Neural progenitor cell (in vitro differentiated cells): ENCODE measurements at regions not wholly inside any gene's neighbourhood (a gene's known extent, or its start where the extent isn't known, plus 50 kb on each side); places are given as distances from the start of the nearest gene placed in this dataset.
A peak's percentile ranks its signal among the peaks of the same experiment; 100 is the strongest.

Experiments
- DNase-seq: peaks from one replicate; pipeline ENCODE4 v3.0.0-alpha.2; 2016; ENCODE audit warnings: low spot score
- H2AFZ ChIP-seq: fragments of 200-600 bp; sonication (generic); replicated peaks from 2 replicates; pipeline ENCODE4 v1.6.1; 2016; ENCODE audit warnings: antibody characterized with exemption
- H3F3A ChIP-seq: fragments of 200-600 bp; sonication (generic); 2 replicates; pipeline ENCODE4 v1.6.1; 2016; ENCODE audit warnings: antibody characterized with exemption, low read depth
- H3K27ac ChIP-seq: fragments of 200-600 bp; sonication (generic); 2 replicates; pipeline ENCODE4 v1.5.1; 2016; ENCODE audit warnings: mild to moderate bottlenecking
- H3K27me3 ChIP-seq: fragments of 200-600 bp; sonication (generic); 2 replicates; pipeline ENCODE4 v1.6.1; 2016; ENCODE audit warnings: mild to moderate bottlenecking, moderate library complexity
- H3K36me3 ChIP-seq: fragments of 200-600 bp; sonication (generic); 2 replicates; pipeline ENCODE4 v1.5.1; 2016
- H3K4me1 ChIP-seq: fragments of 200-600 bp; sonication (generic); 2 replicates; pipeline ENCODE4 v1.6.1; 2016; ENCODE audit warnings: mixed run types
- H3K4me2 ChIP-seq: fragments of 200-600 bp; sonication (generic); 2 replicates; pipeline ENCODE4 v1.6.1; 2016
- H3K4me3 ChIP-seq: fragments of 200-600 bp; sonication (generic); 2 replicates; pipeline ENCODE4 v1.5.1; 2016
- H3K79me2 ChIP-seq: fragments of 200-600 bp; sonication (generic); 2 replicates; pipeline ENCODE4 v1.6.1; 2016; ENCODE audit warnings: low read depth
- H3K9ac ChIP-seq: fragments of 200-600 bp; sonication (generic); 2 replicates; pipeline ENCODE4 v1.6.1; 2016
- H3K9me3 ChIP-seq: fragments of 200-600 bp; sonication (generic); 2 replicates; pipeline ENCODE4 v1.5.1; 2016; ENCODE audit warnings: low read depth
- H4K20me1 ChIP-seq: fragments of 200-600 bp; sonication (generic); 2 replicates; pipeline ENCODE4 v1.6.1; 2016; ENCODE audit warnings: low read depth
- H3K27ac Mint-ChIP-seq: 3 replicates; pipeline ENCODE4 v1.8.0; 2021; ENCODE audit warnings: mixed read lengths
- H3K27me3 Mint-ChIP-seq: 2 replicates; pipeline ENCODE4 v1.8.0; 2022; ENCODE audit warnings: low read depth, mild to moderate bottlenecking, inconsistent platforms, moderate library complexity, mixed read lengths; ENCODE audit not compliant: insufficient read depth
- H3K36me3 Mint-ChIP-seq: 3 replicates; pipeline ENCODE4 v1.8.0; 2021; ENCODE audit warnings: mixed read lengths
- H3K4me1 Mint-ChIP-seq: 3 replicates; pipeline ENCODE4 v1.8.0; 2021; ENCODE audit warnings: mixed read lengths
- H3K4me3 Mint-ChIP-seq: 3 replicates; pipeline ENCODE4 v1.8.0; 2021; ENCODE audit warnings: mild to moderate bottlenecking, moderate library complexity, mixed read lengths
- H3K9me3 Mint-ChIP-seq: 3 replicates; pipeline ENCODE4 v1.8.0; 2020; ENCODE audit warnings: mixed read lengths
- EZH2 ChIP-seq: fragments of 200-600 bp; sonication (generic); IDR thresholded peaks from 2 replicates; pipeline ENCODE4 v1.6.1; 2017; ENCODE audit warnings: antibody characterized with exemption, mild to moderate bottlenecking, moderate library complexity
- EZH2phosphoT487 ChIP-seq: fragments of 200-600 bp; sonication (generic); IDR thresholded peaks from 2 replicates; pipeline ENCODE4 v1.6.1; 2017; ENCODE audit warnings: antibody characterized with exemption
- TF ChIP-seq, protein P1 (sequence below): fragments of 200-600 bp; sonication (generic); IDR thresholded peaks from 2 replicates; pipeline ENCODE4 v1.5.1; 2017; ENCODE audit warnings: antibody characterized with exemption, mild to moderate bottlenecking

DNA sequence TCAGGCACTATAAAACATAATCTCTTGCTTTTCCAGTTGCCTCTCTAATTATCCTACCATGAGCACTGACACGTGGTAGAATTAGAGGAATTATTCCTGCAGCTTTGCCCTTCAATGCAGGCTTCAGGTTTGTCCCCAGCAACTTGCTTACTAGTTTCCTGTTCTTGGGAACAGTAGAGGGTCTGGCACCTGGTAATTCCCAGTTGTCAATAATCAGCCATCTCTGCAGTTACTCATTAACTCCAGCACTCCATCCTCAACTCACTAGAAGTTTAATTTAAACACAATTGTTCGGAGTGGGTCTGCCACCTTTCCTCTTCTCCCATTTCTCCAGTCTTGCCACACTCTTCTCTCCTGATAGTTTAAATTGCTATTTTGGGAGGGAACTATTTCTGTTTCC, 324.3 kb upstream of the KIAA1217 start:
- Mint-ChIP-seq H3K4me3 (no peak overlapping the region), H3K9me3 (no peaks in the 10 kb centered on the region), H3K27ac (no peak overlapping the region), H3K4me1 (no peaks in the 10 kb centered on the region), H3K27me3 (no peaks in the 10 kb centered on the region), H3K36me3 (no peaks in the 10 kb centered on the region)
- no peaks in the 10 kb centered on the region for H4K20me1 ChIP-seq
- H3K4me3 ChIP-seq: no peak overlapping the region
- no peak overlapping the region for H3K27ac ChIP-seq
- TF ChIP-seq EZH2phosphoT487 (no peak), EZH2 (no peak)
- TF ChIP-seq, protein P1, sequence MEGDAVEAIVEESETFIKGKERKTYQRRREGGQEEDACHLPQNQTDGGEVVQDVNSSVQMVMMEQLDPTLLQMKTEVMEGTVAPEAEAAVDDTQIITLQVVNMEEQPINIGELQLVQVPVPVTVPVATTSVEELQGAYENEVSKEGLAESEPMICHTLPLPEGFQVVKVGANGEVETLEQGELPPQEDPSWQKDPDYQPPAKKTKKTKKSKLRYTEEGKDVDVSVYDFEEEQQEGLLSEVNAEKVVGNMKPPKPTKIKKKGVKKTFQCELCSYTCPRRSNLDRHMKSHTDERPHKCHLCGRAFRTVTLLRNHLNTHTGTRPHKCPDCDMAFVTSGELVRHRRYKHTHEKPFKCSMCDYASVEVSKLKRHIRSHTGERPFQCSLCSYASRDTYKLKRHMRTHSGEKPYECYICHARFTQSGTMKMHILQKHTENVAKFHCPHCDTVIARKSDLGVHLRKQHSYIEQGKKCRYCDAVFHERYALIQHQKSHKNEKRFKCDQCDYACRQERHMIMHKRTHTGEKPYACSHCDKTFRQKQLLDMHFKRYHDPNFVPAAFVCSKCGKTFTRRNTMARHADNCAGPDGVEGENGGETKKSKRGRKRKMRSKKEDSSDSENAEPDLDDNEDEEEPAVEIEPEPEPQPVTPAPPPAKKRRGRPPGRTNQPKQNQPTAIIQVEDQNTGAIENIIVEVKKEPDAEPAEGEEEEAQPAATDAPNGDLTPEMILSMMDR: no peak
- H3K9ac ChIP-seq: no peak overlapping the region
- no peak overlapping the region for H2AFZ ChIP-seq
- no peaks in the 10 kb centered on the region for H3K9me3 ChIP-seq
- no peaks in the 10 kb centered on the region for H3K36me3 ChIP-seq
- DNase-seq: no peak
- no peaks in the 10 kb centered on the region for H3K79me2 ChIP-seq
- no peaks in the 10 kb centered on the region for H3F3A ChIP-seq
- no peaks in the 10 kb centered on the region for H3K4me1 ChIP-seq
- no peak overlapping the region for H3K4me2 ChIP-seq
- H3K27me3 ChIP-seq: no peaks in the 10 kb centered on the region

DNA sequence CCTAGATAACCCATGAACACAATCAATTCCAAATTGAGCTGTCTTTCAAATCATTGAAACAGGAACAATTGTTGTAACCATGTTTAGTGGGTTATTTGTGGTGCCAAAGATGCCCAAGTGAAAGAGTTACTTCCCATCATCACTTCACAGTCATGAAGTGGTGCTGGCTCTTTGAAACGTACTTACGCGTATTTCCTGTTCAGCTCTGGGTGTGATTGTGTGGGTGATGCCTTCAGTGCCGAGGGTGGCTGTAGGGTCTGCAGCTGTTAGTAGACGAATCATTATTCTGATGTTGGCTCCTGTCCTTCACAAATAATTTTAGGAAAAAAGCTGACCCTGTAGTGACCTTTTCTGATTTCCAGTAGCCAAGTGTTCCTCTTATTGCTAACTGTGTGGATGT, 323.1 kb upstream of the KIAA1217 start:
- Histone ChIP-seq H3K27me3 (no peaks in the 10 kb centered on the region), H3K9me3 (no peaks in the 10 kb centered on the region), H4K20me1 (no peaks in the 10 kb centered on the region), H3K27ac (no peak overlapping the region), H3K79me2 (no peaks in the 10 kb centered on the region), H3K4me3 (no peak overlapping the region), H3K36me3 (no peaks in the 10 kb centered on the region), H3K4me1 (no peaks in the 10 kb centered on the region), H3K4me2 (no peak overlapping the region), H2AFZ (peak overlapping the region; percentile 18), H3F3A (no peaks in the 10 kb centered on the region), H3K9ac (no peak overlapping the region)
- Mint-ChIP-seq H3K27ac (no peak overlapping the region), H3K9me3 (no peaks in the 10 kb centered on the region), H3K27me3 (no peaks in the 10 kb centered on the region), H3K4me3 (no peak overlapping the region), H3K36me3 (no peaks in the 10 kb centered on the region), H3K4me1 (no peaks in the 10 kb centered on the region)
- TF ChIP-seq EZH2: no peak
- TF ChIP-seq EZH2phosphoT487: no peak
- TF ChIP-seq, protein P1: no peak
- DNase-seq: no peak

DNA sequence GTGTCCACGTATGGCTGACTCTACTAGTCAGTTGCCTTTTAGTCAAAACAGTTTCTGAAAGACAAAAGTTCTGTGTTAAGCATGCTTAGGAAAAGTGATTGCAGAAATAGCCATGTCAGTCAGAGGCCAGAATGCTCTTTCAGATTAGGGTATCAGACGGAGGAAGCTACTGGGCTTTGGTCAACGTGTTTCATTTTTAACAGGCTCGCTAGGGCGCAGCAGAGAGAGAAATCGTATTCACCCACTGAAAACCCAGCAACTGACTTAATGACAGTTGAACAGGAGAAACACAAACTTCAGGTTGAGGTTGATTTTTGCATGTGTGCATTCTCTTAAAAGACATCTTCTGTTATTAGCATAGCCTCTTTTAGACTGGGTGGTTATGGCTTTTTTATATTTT, 322.6 kb upstream of the KIAA1217 start:
- Histone ChIP-seq H3K9me3 (no peaks in the 10 kb centered on the region), H3K36me3 (no peaks in the 10 kb centered on the region), H3K4me1 (no peaks in the 10 kb centered on the region), H2AFZ (peak overlapping the region; percentile 18), H3K27ac (no peak overlapping the region), H3K27me3 (no peaks in the 10 kb centered on the region), H4K20me1 (no peaks in the 10 kb centered on the region), H3K9ac (no peak overlapping the region), H3K79me2 (no peaks in the 10 kb centered on the region), H3F3A (no peaks in the 10 kb centered on the region), H3K4me2 (no peak overlapping the region), H3K4me3 (no peak overlapping the region)
- Mint-ChIP-seq H3K27me3 (peaks cover 2% of the 10 kb centered on the region), H3K4me3 (no peak overlapping the region), H3K27ac (no peak overlapping the region), H3K4me1 (no peaks in the 10 kb centered on the region), H3K36me3 (no peaks in the 10 kb centered on the region), H3K9me3 (no peaks in the 10 kb centered on the region)
- TF ChIP-seq EZH2: no peak
- TF ChIP-seq, protein P1: peak; percentile 44
- DNase-seq: peak; percentile 50

DNA sequence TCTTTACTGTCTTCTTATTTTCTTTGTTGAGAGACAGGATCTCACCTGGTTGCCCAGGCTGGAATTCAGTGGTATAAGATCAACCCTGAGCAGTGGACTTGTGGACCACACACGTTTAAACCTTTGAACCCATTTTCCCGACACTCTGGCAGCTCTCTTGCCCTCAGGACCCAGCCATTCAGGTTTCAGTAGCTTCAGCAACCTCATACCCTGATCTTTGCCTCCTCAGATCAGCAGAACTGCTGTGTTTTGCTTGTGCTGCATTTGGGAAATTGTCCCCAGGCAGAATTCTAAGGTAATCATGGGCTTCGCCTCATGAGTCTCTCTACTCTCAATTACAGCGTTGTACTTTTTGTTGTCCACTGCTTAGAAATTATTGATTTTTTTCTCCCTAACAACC, 317.6 kb upstream of the KIAA1217 start:
- Mint-ChIP-seq H3K4me1 (no peaks in the 10 kb centered on the region), H3K27me3 (peaks cover 2% of the 10 kb centered on the region), H3K4me3 (no peak overlapping the region), H3K27ac (no peak overlapping the region), H3K36me3 (no peaks in the 10 kb centered on the region), H3K9me3 (no peaks in the 10 kb centered on the region)
- Histone ChIP-seq H4K20me1 (no peaks in the 10 kb centered on the region), H3K79me2 (no peaks in the 10 kb centered on the region), H3K36me3 (no peaks in the 10 kb centered on the region), H3K4me3 (no peak overlapping the region), H3K9me3 (no peaks in the 10 kb centered on the region), H3K27ac (no peak overlapping the region), H3F3A (no peaks in the 10 kb centered on the region), H3K4me1 (no peaks in the 10 kb centered on the region), H3K27me3 (no peaks in the 10 kb centered on the region), H3K4me2 (no peak overlapping the region), H3K9ac (no peak overlapping the region), H2AFZ (no peak overlapping the region)
- TF ChIP-seq EZH2phosphoT487: no peak
- TF ChIP-seq, protein P1: no peak
- no peak for TF ChIP-seq EZH2
- no peak for DNase-seq
